H1 (cell line): ENCODE measurements at regions not wholly inside any gene's neighbourhood (a gene's known extent, or its start where the extent isn't known, plus 50 kb on each side); places are given as distances from the start of the nearest gene placed in this dataset.

ENCODE experiments used
- EGR1 ChIP-seq: IDR thresholded peaks from 2 replicates; pipeline ENCODE4 v1.6.1; 2011; ENCODE audit warnings: low read depth, low read length, borderline replicate concordance
- MAX ChIP-seq: IDR thresholded peaks from 2 replicates; pipeline ENCODE4 v1.6.1; 2012; ENCODE audit warnings: inconsistent platforms
- SAP30 ChIP-seq: fragments of 300-600 bp; sonication (generic); IDR thresholded peaks from 2 replicates; pipeline ENCODE4 v1.7.1; 2012; ENCODE audit warnings: low read length, moderate library complexity, mild to moderate bottlenecking, inconsistent platforms; ENCODE audit not compliant: insufficient read depth, insufficient replicate concordance

GRCh38 chr13:61500176-61500575, 84.5 kb upstream of the PCDH20 start (continued):
- TF ChIP-seq SAP30 (no peak), MAX (no peak), EGR1 (no peak)
- TF ChIP-seq, all 59 proteins: peak for 0
